ENCODE measurements at regions not wholly inside any gene's neighbourhood (a gene's known extent, or its start where the extent isn't known, plus 50 kb on each side); places are given as distances from the start of the nearest gene placed in this dataset.

DNA sequence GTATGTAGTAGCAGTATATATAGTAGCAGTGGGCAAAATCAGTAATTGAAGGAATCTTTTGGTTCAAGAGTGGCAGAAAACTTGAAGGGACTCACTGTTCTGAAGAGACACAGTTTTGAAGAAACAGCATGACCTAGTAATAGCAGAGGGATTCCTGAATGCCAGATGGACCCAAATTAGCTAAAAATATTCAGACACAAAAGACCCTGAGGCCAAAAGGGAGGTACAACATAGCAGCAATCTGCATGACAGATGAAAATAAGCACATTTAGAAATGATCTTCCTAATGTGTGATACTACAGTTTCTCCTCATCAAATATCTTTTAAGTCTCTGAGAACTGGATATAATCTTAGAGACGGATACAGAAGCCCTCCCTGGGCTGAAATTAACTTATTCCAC lies 536.6 kb downstream of the PPARGC1A start:
- no peaks in the 10 kb centered on the region for H3K36me3 ChIP-seq (ENCODE audit: control insufficient read depth, insufficient read depth, low read length)
- no peak overlapping the region for H3K4me3 ChIP-seq
- WGBS (ENCODE audit: insufficient coverage, low coverage, missing lambda C conversion rate) = 0% methylated on average over 1 of the region's 1 CpG
- ATAC-seq = no peak
- CTCF ChIA-PET (ENCODE audit: low intra/inter-chr PET ratio) = no interaction called here
- no peaks in the 10 kb centered on the region for H3K27me3 ChIP-seq (ENCODE audit: control insufficient read depth in 2 of 2, insufficient read depth in 2 of 2, low read length in 2 of 2)
- POLR2A ChIA-PET = no interaction called here
- no peak overlapping the region for H3K9ac ChIP-seq (ENCODE audit: insufficient read depth in 1 of 2, low read depth in 2 of 2, low read length in 2 of 2)
- intact Hi-C loops (cut with micrococcal nuclease) = no loop called here
- in situ Hi-C loops (cut with MboI) = no loop called here
- no peaks in the 10 kb centered on the region for H3K9me3 ChIP-seq (replicated peaks; ENCODE audit: control insufficient read depth, insufficient read depth, low read depth, low read length)
- H2AFZ ChIP-seq (ENCODE audit: low read depth, low read length) = no peak overlapping the region
- FAIRE-seq = no peak
- TF ChIP-seq PHF8 (IDR thresholded peaks at IDR 0.05; ENCODE audit: borderline replicate concordance, low read length) = no peak
- no peak for TF ChIP-seq ZFX (CRISPR knock-in tag; IDR thresholded peaks at IDR 0.05)
- no peak for TF ChIP-seq ZNF253 (CRISPR knock-in tag; conservative IDR thresholded peaks at IDR 0.05)
- no peak for TF ChIP-seq MYC (IDR thresholded peaks at IDR 0.05; ENCODE audit: low read depth, low read length)
- TF ChIP-seq MYC (CRISPR knock-in tag; IDR thresholded peaks at IDR 0.05; ENCODE audit: borderline replicate concordance, low read depth) = no peak
- no peak for TF ChIP-seq SMAD1 (IDR thresholded peaks at IDR 0.05; ENCODE audit: low read depth, low read length, partially characterized antibody)
- TF ChIP-seq ZNF212 (CRISPR knock-in tag; IDR thresholded peaks at IDR 0.05) = no peak
- TF ChIP-seq E2F3 (CRISPR knock-in tag; IDR thresholded peaks at IDR 0.05) = no peak
- TF ChIP-seq CHD1 (IDR thresholded peaks at IDR 0.05; ENCODE audit: low read length) = no peak
- no peak for TF ChIP-seq ASH1L (IDR thresholded peaks at IDR 0.05; ENCODE audit: borderline replicate concordance, low read depth, partially characterized antibody)
- TF ChIP-seq E2F8 (IDR thresholded peaks at IDR 0.05; ENCODE audit: low read depth, partially characterized antibody) = no peak
- TF ChIP-seq, protein P1, sequence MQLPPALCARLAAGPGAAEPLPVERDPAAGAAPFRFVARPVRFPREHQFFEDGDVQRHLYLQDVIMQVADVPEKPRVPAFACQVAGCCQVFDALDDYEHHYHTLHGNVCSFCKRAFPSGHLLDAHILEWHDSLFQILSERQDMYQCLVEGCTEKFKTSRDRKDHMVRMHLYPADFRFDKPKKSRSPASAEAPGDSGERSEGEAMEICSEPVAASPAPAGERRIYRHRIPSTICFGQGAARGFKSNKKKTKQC (CRISPR knock-in tag; IDR thresholded peaks at IDR 0.05) = no peak
- TF ChIP-seq SRSF1 (IDR thresholded peaks at IDR 0.05; ENCODE audit: low read depth, low read length) = no peak
- no peak for TF ChIP-seq FOS (IDR thresholded peaks at IDR 0.05; ENCODE audit: extremely low read depth, insufficient read length)
- H3K79me2 ChIP-seq (ENCODE audit: control insufficient read depth, insufficient read depth, low read length) = no peaks in the 10 kb centered on the region
- no peak overlapping the region for H3K4me2 ChIP-seq (ENCODE audit: insufficient read depth, low read length)
- no peaks in the 10 kb centered on the region for H3K4me1 ChIP-seq (replicated peaks in 1 of 2; ENCODE audit: control insufficient read depth in 2 of 2, insufficient read depth in 2 of 2, low read length in 2 of 2)
- H3K9me1 ChIP-seq (ENCODE audit: control insufficient read depth, insufficient read depth, low read length) = no peaks in the 10 kb centered on the region
- DNase-seq (ENCODE audit: extremely low read depth in 1 of 4, low spot score in 3 of 4) = no peak
- no peak overlapping the region for H3K27ac ChIP-seq (ENCODE audit: extremely low read depth, low read depth, low read length)
- no TSS peak for BruUV-seq (replicated peaks)
- no peaks in the 10 kb centered on the region for H4K20me1 ChIP-seq (replicated peaks; ENCODE audit: control insufficient read depth, insufficient read depth, low read length)

All from K562 (cell line).